T-cell (primary cell): ENCODE measurements at regions not wholly inside any gene's neighbourhood (a gene's known extent, or its start where the extent isn't known, plus 50 kb on each side); places are given as distances from the start of the nearest gene placed in this dataset.

Experiments used
- ATAC-seq, 4 experiments: fragments of 200-7000 bp in 3 of 4; fragments of 150-1000 bp in 1 of 4; cut with Tn5 transposase; replicated peaks in 1 of 4; 1 replicate in 3 of 4; 2 replicates in 1 of 4; pipeline ENCODE4 v1.10.0; 2021; ENCODE audit warnings: moderate library complexity in 3 of 4, mild to moderate bottlenecking in 2 of 4, moderate number of reproducible peaks in 1 of 4
- CTCF ChIA-PET, 2 donors: fragments of 300-600 bp; sonication (Branson Sonifier 250); formaldehyde crosslinking; loops; one replicate each; lab custom pipeline; 2022; ENCODE audit warnings: antibody characterized with exemption in 2 of 2; lab: Charles Lee
- POLR2A ChIA-PET, 2 donors: fragments of 300-600 bp; sonication (Branson Sonifier 250); formaldehyde crosslinking; loops; one replicate each; lab custom pipeline; 2022; ENCODE audit warnings: antibody characterized with exemption in 2 of 2; lab: Charles Lee
- DNase-seq, 35 experiments: peaks; one replicate each; pipeline versions ENCODE4 v3.0.0 to v3.0.0-alpha.2; 2013 to 2023
- H3K27ac ChIP-seq: one replicate; pipeline ENCODE4 v1.5.1; 2013; ENCODE audit warnings: low read length
- H3K27me3 ChIP-seq, 2 experiments: replicated peaks in 1 of 2; 1 replicate in 1 of 2; 2 replicates in 1 of 2; pipeline versions ENCODE4 v1.6.1 to v1.7.0; 2013; ENCODE audit warnings: low read length in 1 of 2, mixed read lengths in 1 of 2; ENCODE audit not compliant: control insufficient read depth in 2 of 2, insufficient read depth in 2 of 2; ENCODE audit errors: extremely low read depth in 1 of 2
- H3K36me3 ChIP-seq, 2 donors: 1 replicate in 1 of 2; 2 replicates in 1 of 2; pipeline versions ENCODE4 v1.6.1 to v1.7.0; 2013; ENCODE audit warnings: low read length in 1 of 2; ENCODE audit not compliant: control insufficient read depth in 2 of 2, insufficient read depth in 1 of 2; ENCODE audit errors: extremely low read depth in 1 of 2
- H3K4me1 ChIP-seq, 2 experiments: 1 replicate in 1 of 2; 2 replicates in 1 of 2; pipeline versions ENCODE4 v1.6.1 to v1.7.0; 2013; ENCODE audit warnings: low read length in 2 of 2, mixed read lengths in 1 of 2; ENCODE audit not compliant: insufficient read depth in 2 of 2, control insufficient read depth in 1 of 2; ENCODE audit errors: extremely low read depth in 1 of 2
- H3K4me3 ChIP-seq, 2 donors: 1 replicate in 1 of 2; 2 replicates in 1 of 2; pipeline versions ENCODE4 v1.5.1 to v1.7.0; 2013; ENCODE audit warnings: mild to moderate bottlenecking in 2 of 2, low read length in 1 of 2, moderate library complexity in 1 of 2; ENCODE audit not compliant: control insufficient read depth in 1 of 2; ENCODE audit errors: extremely low read depth in 1 of 2
- H3K9me3 ChIP-seq: 2 replicates; pipeline ENCODE4 v1.7.0; 2013
- H3K27ac Mint-ChIP-seq, 2 donors: one replicate each; pipeline ENCODE4 v1.8.0; 2020 to 2021; ENCODE audit warnings: mild to moderate bottlenecking in 2 of 2, mixed read lengths in 2 of 2
- H3K27me3 Mint-ChIP-seq, 2 donors: one replicate each; pipeline ENCODE4 v1.8.0; 2021 to 2022; ENCODE audit warnings: mixed read lengths in 2 of 2
- H3K36me3 Mint-ChIP-seq: one replicate; pipeline ENCODE4 v1.8.0; 2021; ENCODE audit warnings: mixed read lengths
- H3K4me1 Mint-ChIP-seq, 3 donors: one replicate each; pipeline ENCODE4 v1.8.0; 2020 to 2022; ENCODE audit warnings: mixed read lengths in 3 of 3, mild to moderate bottlenecking in 1 of 3
- H3K4me3 Mint-ChIP-seq, 3 donors: one replicate each; pipeline ENCODE4 v1.8.0; 2020 to 2022; ENCODE audit warnings: mild to moderate bottlenecking in 3 of 3, mixed read lengths in 3 of 3, moderate library complexity in 3 of 3
- H3K9me3 Mint-ChIP-seq, 3 donors: one replicate each; pipeline ENCODE4 v1.8.0; 2020 to 2022; ENCODE audit warnings: mixed read lengths in 3 of 3
- WGBS: methylation state at CpG from one replicate; pipeline ENCODE4 v1.1.5; 2013; ENCODE audit warnings: missing lambda C conversion rate; ENCODE audit not compliant: insufficient coverage; 5-methylcytosine and 5-hydroxymethylcytosine counted together

DNA sequence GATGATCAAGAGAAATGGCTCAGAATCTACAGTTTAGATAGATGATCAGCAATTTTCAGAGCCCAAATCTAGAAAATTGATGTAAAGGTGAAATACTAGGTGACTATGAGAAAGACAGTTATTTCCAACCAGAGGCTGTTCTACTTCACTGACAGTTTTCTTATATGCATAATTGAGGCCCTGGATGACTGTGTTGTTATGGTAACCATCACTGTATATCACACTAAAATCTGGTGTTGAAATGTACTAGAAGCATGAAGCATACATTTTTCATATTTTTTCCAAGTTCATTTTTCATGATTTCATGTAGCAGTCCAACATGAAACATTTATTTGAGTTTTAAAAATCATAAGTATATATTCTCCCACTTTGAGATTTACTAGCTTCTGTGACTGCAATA is 87.4 kb downstream of the ATXN3L start:
- Mint-ChIP-seq H3K36me3 (no peaks in the 10 kb centered on the region), H3K4me3 (no peak overlapping the region), H3K9me3 (no peaks in the 10 kb centered on the region), H3K4me1 (no peaks in the 10 kb centered on the region), H3K27me3 (peaks cover 0 to 15% of the 10 kb centered on the region in 2 donors), H3K27ac (no peak overlapping the region)
- ATAC-seq (no peak), DNase-seq (no peak)
- no peaks in the 10 kb centered on the region for H3K4me1 ChIP-seq
- no peaks in the 10 kb centered on the region for H3K9me3 ChIP-seq
- H3K4me3 ChIP-seq = no peak overlapping the region
- ChIA-PET POLR2A (no interaction called here), CTCF (interaction anchor here in 1 of 2 donors (0.7 kb wide), 1 partner anchor 256 kb away, joined by 3 read pairs; no protein-coding TSS in a partner anchor)
- H3K36me3 ChIP-seq = no peaks in the 10 kb centered on the region
- H3K27ac ChIP-seq = no peak overlapping the region
- H3K27me3 ChIP-seq = no peaks in the 10 kb centered on the region

DNA sequence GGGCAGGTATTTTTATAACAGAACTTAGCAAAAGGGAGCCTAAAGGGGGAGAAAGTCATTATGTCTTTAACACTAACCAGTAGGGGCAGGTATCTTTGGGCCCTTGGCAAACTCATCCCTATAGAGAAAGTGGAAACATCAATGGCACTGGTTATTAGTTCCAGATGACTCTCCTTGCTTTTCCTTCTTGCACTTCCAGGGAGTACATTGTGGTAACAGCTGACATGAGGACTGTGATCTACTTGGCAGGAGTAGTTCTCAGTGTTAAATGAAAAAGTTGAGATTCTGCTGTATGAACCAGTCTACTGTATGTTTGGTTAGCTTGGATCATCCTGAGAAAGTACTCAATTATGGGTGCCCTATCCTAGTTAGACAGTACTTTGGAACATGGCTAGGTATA is 93.6 kb downstream of the ATXN3L start:
- CTCF ChIA-PET = no interaction called here
- no peaks in the 10 kb centered on the region for H3K36me3 Mint-ChIP-seq
- H3K4me3 ChIP-seq = no peak overlapping the region
- H3K36me3 ChIP-seq = no peaks in the 10 kb centered on the region
- H3K4me1 ChIP-seq = no peaks in the 10 kb centered on the region
- POLR2A ChIA-PET = no interaction called here
- H3K27me3 Mint-ChIP-seq = peaks cover 0 to 37% of the 10 kb centered on the region in 2 donors
- no peak overlapping the region for H3K4me3 Mint-ChIP-seq
- DNase-seq = no peak
- H3K9me3 Mint-ChIP-seq = no peaks in the 10 kb centered on the region
- H3K27me3 ChIP-seq = no peaks in the 10 kb centered on the region
- peaks cover 3 to 9% (median 3%) of the 10 kb centered on the region in 3 donors for H3K4me1 Mint-ChIP-seq
- H3K27ac ChIP-seq = no peak overlapping the region
- H3K27ac Mint-ChIP-seq = no peak overlapping the region
- ATAC-seq = no peak
- no peaks in the 10 kb centered on the region for H3K9me3 ChIP-seq

DNA sequence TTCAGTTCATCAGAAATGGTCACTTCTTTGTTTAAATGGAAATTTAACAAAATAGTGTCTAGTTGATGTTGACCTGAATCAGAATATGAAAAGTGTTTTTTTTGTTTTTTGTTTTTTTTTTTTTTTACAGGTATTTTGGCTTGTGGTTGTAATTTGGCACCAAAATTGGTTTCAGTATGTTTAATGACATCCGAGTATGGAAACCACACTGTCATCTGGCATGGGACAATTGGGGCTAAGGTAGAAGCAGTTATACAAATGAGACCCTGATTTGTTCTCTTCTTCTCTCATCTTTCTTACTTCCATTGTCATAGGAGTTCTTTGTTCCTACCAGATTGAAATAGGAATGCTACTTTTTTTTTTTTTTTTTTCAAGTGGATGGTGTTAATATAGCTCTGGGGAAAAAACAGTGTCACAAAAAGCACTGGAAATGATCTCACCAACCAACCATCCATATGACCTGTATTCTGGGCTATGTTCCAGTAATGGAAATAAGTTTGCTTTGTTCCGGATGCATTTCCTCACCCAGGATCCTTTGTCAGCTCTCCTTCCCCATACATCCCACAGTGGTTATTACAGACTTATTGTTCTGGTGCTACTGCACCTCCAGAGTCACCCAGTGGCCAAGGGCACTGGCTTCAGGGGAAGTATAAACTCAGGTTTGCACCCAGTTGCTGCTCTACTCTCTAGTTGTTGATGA is 95.8 kb downstream of the ATXN3L start:
- H3K9me3 Mint-ChIP-seq = no peaks in the 10 kb centered on the region
- ChIA-PET POLR2A (interaction anchor here in 1 of 2 donors (0.6 kb wide), 2 partner anchors 103 to 144 kb away, joined by 5 to 8 read pairs; no protein-coding TSS in a partner anchor), CTCF (no interaction called here)
- peaks cover 0 to 43% of the 10 kb centered on the region in 2 donors for H3K27me3 Mint-ChIP-seq
- H3K36me3 Mint-ChIP-seq = no peaks in the 10 kb centered on the region
- Histone ChIP-seq H3K4me1 (no peaks in the 10 kb centered on the region), H3K36me3 (no peaks in the 10 kb centered on the region), H3K27me3 (no peaks in the 10 kb centered on the region), H3K4me3 (no peak overlapping the region), H3K27ac (no peak overlapping the region), H3K9me3 (no peaks in the 10 kb centered on the region)
- WGBS = no CpG with 5 or more reads among the region's 2 CpGs
- peaks cover 7 to 15% (median 9%) of the 10 kb centered on the region in 3 donors for H3K4me1 Mint-ChIP-seq
- no peak overlapping the region for H3K4me3 Mint-ChIP-seq
- DNase-seq = peak in 1 of 35 experiments; percentile 2
- no peak overlapping the region for H3K27ac Mint-ChIP-seq
- no peak for ATAC-seq

DNA sequence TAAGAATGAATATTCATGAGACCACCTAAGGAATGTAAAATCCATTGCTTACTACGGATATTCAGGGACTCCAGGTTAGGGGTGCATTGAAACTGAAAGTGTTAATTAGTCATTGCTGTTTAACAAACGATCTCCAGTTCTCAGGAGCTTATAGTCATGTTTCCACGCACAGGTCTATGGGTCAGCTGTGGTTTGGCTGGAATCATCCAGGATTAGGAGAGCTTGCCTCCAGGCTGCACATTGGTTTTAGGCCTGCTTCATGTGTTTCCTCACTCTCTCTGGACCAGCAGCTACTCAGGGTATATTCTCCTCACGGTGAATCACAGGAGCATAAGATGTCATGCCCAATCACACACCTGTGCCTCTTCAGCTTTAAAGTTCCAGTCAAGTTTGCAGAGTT is 98.9 kb downstream of the ATXN3L start:
- CTCF ChIA-PET = no interaction called here
- no peak overlapping the region for H3K4me3 Mint-ChIP-seq

DNA sequence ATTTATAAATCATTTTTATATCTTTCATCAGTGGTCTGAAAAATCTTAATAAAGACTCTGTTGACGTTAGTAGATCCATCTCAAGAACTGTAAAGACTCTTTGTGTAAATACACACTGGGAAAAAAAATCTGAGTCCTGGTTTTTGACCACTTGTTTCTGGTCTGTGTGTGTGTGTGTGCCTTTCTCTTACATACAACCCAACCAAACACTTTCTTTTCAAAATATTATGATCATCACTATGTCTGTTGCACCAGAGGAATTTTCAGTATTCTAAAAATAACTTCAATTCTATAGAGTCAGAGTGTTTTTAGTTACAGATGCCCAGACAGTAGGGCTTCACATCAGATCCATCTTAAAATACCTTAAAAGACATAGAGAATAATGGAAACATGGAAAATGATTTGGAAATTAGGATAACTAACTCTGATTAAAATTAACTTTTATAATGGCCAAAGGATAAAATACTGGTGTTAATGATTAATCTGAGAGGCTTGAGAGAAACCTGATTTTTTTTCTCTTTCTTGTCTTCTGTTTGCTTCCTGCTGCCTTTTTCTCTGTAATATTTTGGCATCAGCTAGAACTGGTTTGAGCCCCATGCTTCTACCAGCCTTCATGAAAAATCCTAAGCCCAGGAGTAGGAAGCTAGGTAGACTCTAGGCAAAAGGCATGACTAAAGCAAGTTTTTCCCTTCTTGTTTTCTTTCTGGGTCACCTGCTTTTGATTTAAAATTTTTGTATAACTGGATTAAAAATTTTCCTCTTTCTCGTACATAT is 99.7 kb downstream of the ATXN3L start:
- Histone ChIP-seq H3K27ac (no peak overlapping the region), H3K36me3 (no peaks in the 10 kb centered on the region), H3K27me3 (no peaks in the 10 kb centered on the region), H3K4me3 (no peak overlapping the region), H3K9me3 (no peaks in the 10 kb centered on the region), H3K4me1 (no peaks in the 10 kb centered on the region)
- Mint-ChIP-seq H3K27ac (no peak overlapping the region), H3K4me1 (peaks cover 7 to 15% (median 9%) of the 10 kb centered on the region in 3 donors), H3K36me3 (no peaks in the 10 kb centered on the region), H3K4me3 (no peak overlapping the region), H3K9me3 (peaks cover 0 to 2% (median 0%) of the 10 kb centered on the region in 3 donors), H3K27me3 (peaks cover 0 to 34% of the 10 kb centered on the region in 2 donors)
- ATAC-seq (no peak), DNase-seq (no peak)
- ChIA-PET CTCF (no interaction called here), POLR2A (no interaction called here)
- no CpG with 5 or more reads among the region's 2 CpGs for WGBS

More for the DNA sequence above, 98.9 kb downstream of the ATXN3L start:
- no peaks in the 10 kb centered on the region for H3K36me3 ChIP-seq
- ATAC-seq = no peak
- H3K27ac ChIP-seq = no peak overlapping the region
- 100% methylated on average over 1 of the region's 4 CpGs for WGBS
- DNase-seq = no peak
- H3K9me3 ChIP-seq = no peaks in the 10 kb centered on the region
- H3K9me3 Mint-ChIP-seq = no peaks in the 10 kb centered on the region
- no peak overlapping the region for H3K4me3 ChIP-seq
- H3K27ac Mint-ChIP-seq = no peak overlapping the region
- no peaks in the 10 kb centered on the region for H3K36me3 Mint-ChIP-seq
- H3K4me1 ChIP-seq = no peaks in the 10 kb centered on the region
- H3K27me3 Mint-ChIP-seq = peaks cover 0 to 39% of the 10 kb centered on the region in 2 donors
- H3K27me3 ChIP-seq = no peaks in the 10 kb centered on the region
- POLR2A ChIA-PET = no interaction called here
- H3K4me1 Mint-ChIP-seq = peaks cover 7 to 15% (median 9%) of the 10 kb centered on the region in 3 donors

DNA sequence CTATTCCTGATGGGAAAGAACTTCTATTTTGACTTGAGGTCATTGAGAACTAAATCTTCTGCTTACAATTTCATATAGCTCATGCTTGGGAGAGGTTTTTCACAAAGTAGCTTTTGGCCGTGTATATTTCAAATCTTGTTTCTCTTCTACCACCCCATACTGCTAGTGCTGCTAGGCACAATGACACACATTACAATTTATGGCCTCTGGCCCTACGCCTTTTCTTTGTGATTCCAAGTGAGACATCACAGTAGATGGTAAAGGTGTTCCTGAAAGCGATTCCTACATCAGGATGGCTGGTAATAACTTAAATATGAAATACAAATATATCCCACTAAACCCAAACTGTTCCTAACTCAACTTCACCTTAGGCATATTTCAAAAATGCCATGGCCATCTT is 101.1 kb downstream of the ATXN3L start:
- no peaks in the 10 kb centered on the region for H3K9me3 ChIP-seq
- Mint-ChIP-seq H3K9me3 (peaks cover 0 to 6% (median 0%) of the 10 kb centered on the region in 3 donors), H3K27me3 (peaks cover 0 to 29% of the 10 kb centered on the region in 2 donors), H3K27ac (no peak overlapping the region), H3K4me3 (no peak overlapping the region), H3K36me3 (no peaks in the 10 kb centered on the region), H3K4me1 (peaks cover 7 to 15% (median 9%) of the 10 kb centered on the region in 3 donors)
- H3K27ac ChIP-seq = no peak overlapping the region
- no peaks in the 10 kb centered on the region for H3K27me3 ChIP-seq
- no peaks in the 10 kb centered on the region for H3K36me3 ChIP-seq
- POLR2A ChIA-PET = no interaction called here
- ATAC-seq (no peak), DNase-seq (no peak)
- no peaks in the 10 kb centered on the region for H3K4me1 ChIP-seq
- CTCF ChIA-PET = no interaction called here
- H3K4me3 ChIP-seq = no peak overlapping the region
- WGBS = no CpG with 5 or more reads among the region's 3 CpGs
